H1 (cell line): ENCODE measurements at regions not wholly inside any gene's neighbourhood (a gene's known extent, or its start where the extent isn't known, plus 50 kb on each side); places are given as distances from the start of the nearest gene placed in this dataset.

ENCODE experiments used
- FOSL1 ChIP-seq: IDR thresholded peaks from 2 replicates; pipeline ENCODE4 v1.6.1; 2011; ENCODE audit warnings: mild to moderate bottlenecking, low read depth, low read length, moderate library complexity; ENCODE audit not compliant: insufficient read depth
- TF ChIP-seq, protein P1 (sequence below): IDR thresholded peaks from 2 replicates; pipeline ENCODE4 v1.6.1; 2011; ENCODE audit warnings: low read length, improper control_type of control experiment

DNA sequence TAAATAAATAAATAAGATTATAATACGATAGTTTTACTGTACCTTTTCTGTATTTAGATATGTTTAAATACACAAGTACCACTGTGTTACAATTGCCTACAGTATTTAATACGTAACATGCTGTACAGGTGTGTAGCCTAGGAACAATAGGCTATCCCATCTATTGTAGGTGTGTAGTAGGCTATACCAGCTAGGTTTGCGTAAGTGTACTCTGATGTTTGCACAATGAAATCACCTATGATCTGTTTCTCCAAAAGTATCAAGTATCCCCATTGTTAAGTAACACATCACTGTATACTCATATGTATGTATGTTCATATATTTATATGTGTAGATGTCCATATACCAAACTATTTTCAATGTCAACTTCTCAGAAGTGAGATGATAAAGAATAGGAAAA is 118.2 kb upstream of the RND3 start (continued):
- no peak for TF ChIP-seq FOSL1
- TF ChIP-seq, protein P1, sequence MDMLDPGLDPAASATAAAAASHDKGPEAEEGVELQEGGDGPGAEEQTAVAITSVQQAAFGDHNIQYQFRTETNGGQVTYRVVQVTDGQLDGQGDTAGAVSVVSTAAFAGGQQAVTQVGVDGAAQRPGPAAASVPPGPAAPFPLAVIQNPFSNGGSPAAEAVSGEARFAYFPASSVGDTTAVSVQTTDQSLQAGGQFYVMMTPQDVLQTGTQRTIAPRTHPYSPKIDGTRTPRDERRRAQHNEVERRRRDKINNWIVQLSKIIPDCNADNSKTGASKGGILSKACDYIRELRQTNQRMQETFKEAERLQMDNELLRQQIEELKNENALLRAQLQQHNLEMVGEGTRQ: no peak
